ENCODE measurements at regions not wholly inside any gene's neighbourhood (a gene's known extent, or its start where the extent isn't known, plus 50 kb on each side); places are given as distances from the start of the nearest gene placed in this dataset.

GRCh38 chr4:130675266-130675665 lies 1579.3 kb downstream of the C4orf33 start:
- H3K4me2 ChIP-seq (ENCODE audit: insufficient read depth, low read length), result no peak overlapping the region
- no peaks in the 10 kb centered on the region for H3K4me1 ChIP-seq (ENCODE audit: insufficient read depth, low read length)
- H3K27me3 ChIP-seq (ENCODE audit: insufficient read depth, low read length), result no peaks in the 10 kb centered on the region
- peaks cover 2% of the 10 kb centered on the region for H3K9me3 ChIP-seq (ENCODE audit: low read depth, low read length)
- H3K4me3 ChIP-seq (ENCODE audit: insufficient read depth, low read length), result no peak overlapping the region
- H4K20me1 ChIP-seq (ENCODE audit: insufficient read depth, low read length), result no peaks in the 10 kb centered on the region
- H2AFZ ChIP-seq (ENCODE audit: low read length), result no peak overlapping the region
- no peaks in the 10 kb centered on the region for H3K79me2 ChIP-seq (ENCODE audit: insufficient read depth, low read length)
- no peaks in the 10 kb centered on the region for H3K36me3 ChIP-seq (ENCODE audit: insufficient read depth, low read length)
- DNase-seq (ENCODE audit: insufficient read length, low spot score, missing footprints), result no peak
- H3K27ac ChIP-seq (ENCODE audit: low read depth, low read length), result no peak overlapping the region
- TF ChIP-seq CTCF (IDR thresholded peaks at IDR 0.05; ENCODE audit: extremely low read depth, low read depth, low read length), result no peak

GRCh38 chr4:130689181-130689580 lies 1593.2 kb downstream of the C4orf33 start:
- DNase-seq (ENCODE audit: insufficient read length, low spot score, missing footprints), result no peak
- Histone ChIP-seq H3K4me1 (ENCODE audit: insufficient read depth, low read length) (no peaks in the 10 kb centered on the region), H3K27me3 (ENCODE audit: insufficient read depth, low read length) (no peaks in the 10 kb centered on the region), H2AFZ (ENCODE audit: low read length) (no peak overlapping the region), H3K79me2 (ENCODE audit: insufficient read depth, low read length) (no peaks in the 10 kb centered on the region), H3K4me2 (ENCODE audit: insufficient read depth, low read length) (no peak overlapping the region), H3K27ac (ENCODE audit: low read depth, low read length) (no peak overlapping the region), H3K9me3 (ENCODE audit: low read depth, low read length) (no peaks in the 10 kb centered on the region), H3K4me3 (ENCODE audit: insufficient read depth, low read length) (no peak overlapping the region), H4K20me1 (ENCODE audit: insufficient read depth, low read length) (no peaks in the 10 kb centered on the region), H3K36me3 (ENCODE audit: insufficient read depth, low read length) (no peaks in the 10 kb centered on the region)
- TF ChIP-seq CTCF (IDR thresholded peaks at IDR 0.05; ENCODE audit: extremely low read depth, low read depth, low read length), result no peak

- TF ChIP-seq CTCF (IDR thresholded peaks at IDR 0.05; ENCODE audit: extremely low read depth, low read depth, low read length), result no peak
- DNase-seq (ENCODE audit: insufficient read length, low spot score, missing footprints), result no peak
- H3K4me2 ChIP-seq (ENCODE audit: insufficient read depth, low read length), result no peak overlapping the region
- H3K4me3 ChIP-seq (ENCODE audit: insufficient read depth, low read length), result no peak overlapping the region
- H2AFZ ChIP-seq (ENCODE audit: low read length), result no peak overlapping the region
- H3K9me3 ChIP-seq (ENCODE audit: low read depth, low read length), result no peaks in the 10 kb centered on the region
- H4K20me1 ChIP-seq (ENCODE audit: insufficient read depth, low read length), result no peaks in the 10 kb centered on the region
- H3K27ac ChIP-seq (ENCODE audit: low read depth, low read length), result no peak overlapping the region
- no peaks in the 10 kb centered on the region for H3K36me3 ChIP-seq (ENCODE audit: insufficient read depth, low read length)
- H3K4me1 ChIP-seq (ENCODE audit: insufficient read depth, low read length), result no peaks in the 10 kb centered on the region
- no peaks in the 10 kb centered on the region for H3K79me2 ChIP-seq (ENCODE audit: insufficient read depth, low read length)
- H3K27me3 ChIP-seq (ENCODE audit: insufficient read depth, low read length), result no peaks in the 10 kb centered on the region
These were observed 1602.3 kb downstream of the C4orf33 start for GRCh38 chr4:130698251-130698650.

GRCh38 chr4:130699004-130699403 lies 1603.1 kb downstream of the C4orf33 start:
- TF ChIP-seq CTCF (IDR thresholded peaks at IDR 0.05; ENCODE audit: extremely low read depth, low read depth, low read length), result no peak
- no peaks in the 10 kb centered on the region for H3K27me3 ChIP-seq (ENCODE audit: insufficient read depth, low read length)
- H3K4me3 ChIP-seq (ENCODE audit: insufficient read depth, low read length), result no peak overlapping the region
- H3K9me3 ChIP-seq (ENCODE audit: low read depth, low read length), result no peaks in the 10 kb centered on the region
- no peaks in the 10 kb centered on the region for H3K36me3 ChIP-seq (ENCODE audit: insufficient read depth, low read length)
- DNase-seq (ENCODE audit: insufficient read length, low spot score, missing footprints), result no peak
- H2AFZ ChIP-seq (ENCODE audit: low read length), result no peak overlapping the region
- H3K4me2 ChIP-seq (ENCODE audit: insufficient read depth, low read length), result no peak overlapping the region
- H4K20me1 ChIP-seq (ENCODE audit: insufficient read depth, low read length), result no peaks in the 10 kb centered on the region
- H3K27ac ChIP-seq (ENCODE audit: low read depth, low read length), result no peak overlapping the region
- H3K79me2 ChIP-seq (ENCODE audit: insufficient read depth, low read length), result no peaks in the 10 kb centered on the region
- H3K4me1 ChIP-seq (ENCODE audit: insufficient read depth, low read length), result no peaks in the 10 kb centered on the region
